Hepatocyte (in vitro differentiated cells): ENCODE measurements at regions not wholly inside any gene's neighbourhood (a gene's known extent, or its start where the extent isn't known, plus 50 kb on each side); places are given as distances from the start of the nearest gene placed in this dataset.

Experiments used
- CTCF ChIP-seq: fragments of 200-600 bp; sonication (generic); IDR thresholded peaks from 2 replicates; pipeline ENCODE4 v1.5.1; 2016; ENCODE audit warnings: antibody characterized with exemption, mild to moderate bottlenecking; ENCODE audit not compliant: poor library complexity
- EZH2phosphoT487 ChIP-seq: fragments of 200-600 bp; sonication (generic); IDR thresholded peaks from one replicate; pipeline ENCODE4 v1.6.1; 2018; ENCODE audit warnings: antibody characterized with exemption, mild to moderate bottlenecking, low read depth, moderate library complexity; ENCODE audit not compliant: unreplicated experiment, severe bottlenecking

GRCh38 chr1:54489627-54490250 lies 58.3 kb upstream of the ACOT11 start:
- TF ChIP-seq EZH2phosphoT487 (no peak), CTCF (no peak)
